Keratinocyte (primary cell): ENCODE measurements at regions not wholly inside any gene's neighbourhood (a gene's known extent, or its start where the extent isn't known, plus 50 kb on each side); places are given as distances from the start of the nearest gene placed in this dataset.

Experiments
- DNase-seq: peaks from one replicate; pipeline ENCODE4 v3.0.0-alpha.2; 2011; ENCODE audit warnings: low read depth, missing footprints, low spot score
- FAIRE-seq: peaks from 2 replicates; lab custom pipeline; 2011; peaks lifted over from hg19 to GRCh38; lab: Jason Lieb, UNC
- H2AFZ ChIP-seq: 2 replicates; pipeline ENCODE4 v1.6.0; 2012; ENCODE audit warnings: low read length, control low read depth, inconsistent platforms; ENCODE audit not compliant: control insufficient read depth
- H3K27ac ChIP-seq: 2 replicates; pipeline ENCODE4 v1.5.1; 2011; ENCODE audit warnings: low read length; ENCODE audit not compliant: control insufficient read depth, insufficient read depth
- H3K27me3 ChIP-seq: 3 replicates; pipeline ENCODE4 v1.6.0; 2011; ENCODE audit warnings: low read length; ENCODE audit not compliant: control insufficient read depth, insufficient read depth; ENCODE audit errors: extremely low read depth
- H3K36me3 ChIP-seq, 2 experiments: 2 replicates in 1 of 2; 3 replicates in 1 of 2; pipeline ENCODE4 v1.5.1; 2011; ENCODE audit warnings: low read length in 2 of 2, mild to moderate bottlenecking in 1 of 2; ENCODE audit not compliant: control insufficient read depth in 2 of 2, insufficient read depth in 2 of 2; ENCODE audit errors: extremely low read depth in 1 of 2
- H3K4me1 ChIP-seq: 3 replicates; pipeline ENCODE4 v1.5.1; 2011; ENCODE audit warnings: low read length; ENCODE audit not compliant: control insufficient read depth, insufficient read depth; ENCODE audit errors: extremely low read depth
- H3K4me2 ChIP-seq: 3 replicates; pipeline ENCODE4 v1.6.0; 2011; ENCODE audit warnings: low read depth, low read length; ENCODE audit not compliant: control insufficient read depth, insufficient read depth; ENCODE audit errors: extremely low read depth
- H3K4me3 ChIP-seq, 3 experiments: fragments of 200-600 bp in 1 of 3; sonication (generic) in 1 of 3; 2 replicates in 2 of 3; 3 replicates in 1 of 3; pipeline ENCODE4 v1.5.1; 2011 to 2016; ENCODE audit warnings: low read length in 3 of 3, mild to moderate bottlenecking in 3 of 3, control low read depth in 2 of 3, inconsistent platforms in 1 of 3, low read depth in 1 of 3, mixed read lengths in 1 of 3, mixed run types in 1 of 3, moderate library complexity in 1 of 3; ENCODE audit not compliant: control insufficient read depth in 2 of 3, insufficient read depth in 2 of 3; ENCODE audit errors: extremely low read depth in 1 of 3
- H3K79me2 ChIP-seq: 2 replicates; pipeline ENCODE4 v1.6.0; 2012; ENCODE audit warnings: low read length; ENCODE audit not compliant: control insufficient read depth, insufficient read depth
- H3K9ac ChIP-seq: 3 replicates; pipeline ENCODE4 v1.6.0; 2011; ENCODE audit warnings: low read length; ENCODE audit not compliant: control insufficient read depth, insufficient read depth; ENCODE audit errors: extremely low read depth
- H3K9me1 ChIP-seq: 3 replicates; pipeline ENCODE4 v1.6.0; 2011; ENCODE audit warnings: low read length; ENCODE audit not compliant: control insufficient read depth, insufficient read depth; ENCODE audit errors: extremely low read depth
- H3K9me3 ChIP-seq: 2 replicates; pipeline ENCODE4 v1.5.1; 2012; ENCODE audit warnings: low read depth, low read length; ENCODE audit not compliant: control insufficient read depth
- H4K20me1 ChIP-seq: 3 replicates; pipeline ENCODE4 v1.6.0; 2011; ENCODE audit warnings: low read length; ENCODE audit not compliant: control insufficient read depth, insufficient read depth; ENCODE audit errors: extremely low read depth
- CTCF ChIP-seq, 3 experiments: IDR thresholded peaks in 1 of 3; conservative IDR thresholded peaks in 1 of 3; optimal IDR thresholded peaks in 1 of 3; 2 replicates in 2 of 3; 3 replicates in 1 of 3; pipeline versions ENCODE3 to v1.5.1; 2011; ENCODE audit warnings: low read length in 3 of 3, mild to moderate bottlenecking in 3 of 3, moderate library complexity in 2 of 3, control low read depth in 1 of 3, inconsistent platforms in 1 of 3; ENCODE audit not compliant: insufficient read depth in 2 of 3; ENCODE audit errors: extremely low read depth in 1 of 3
- EZH2 ChIP-seq: IDR thresholded peaks from one replicate; pipeline ENCODE4 v1.6.1; 2012; ENCODE audit warnings: inconsistent platforms, mild to moderate bottlenecking, low read length, moderate library complexity
- dilution Hi-C: fragments of 300-500 bp; cut with MboI; formaldehyde crosslinking; loops from one replicate; pipeline ENCODE4 v1.7.0; 2020; ENCODE audit warnings: low sequenced_read_pairs; ENCODE audit not compliant: extremely low pct_ligation_motif_present

- no peaks in the 10 kb centered on the region for H3K9me1 ChIP-seq
- FAIRE-seq, result peak; percentile 9
- dilution Hi-C loops, result no loop called here
- TF ChIP-seq CTCF (optimal IDR thresholded peaks at IDR 0.05 in 1 of 3, IDR thresholded peaks at IDR 0.05 in 1 of 3, conservative IDR thresholded peaks at IDR 0.05 in 1 of 3; ENCODE audit: extremely low read depth in 1 of 3, insufficient read depth in 2 of 3, low read length in 3 of 3) (no peak), EZH2 (no peak)
- no peaks in the 10 kb centered on the region for H4K20me1 ChIP-seq
- no peak overlapping the region for H3K4me2 ChIP-seq
- peaks cover 60% of the 10 kb centered on the region for H3K4me1 ChIP-seq
- H3K79me2 ChIP-seq, result no peaks in the 10 kb centered on the region
- no peak overlapping the region for H3K4me3 ChIP-seq
- no peaks in the 10 kb centered on the region for H3K9me3 ChIP-seq
- H3K9ac ChIP-seq, result no peak overlapping the region
- DNase-seq, result no peak
- H2AFZ ChIP-seq, result no peak overlapping the region
- no peaks in the 10 kb centered on the region for H3K27me3 ChIP-seq
- no peak overlapping the region for H3K27ac ChIP-seq
- no peaks in the 10 kb centered on the region for H3K36me3 ChIP-seq
These were observed 404.8 kb downstream of the ARHGEF28 start for GRCh38 chr5:74030821-74031220.

GRCh38 chr5:74030371-74030770 lies 404.4 kb downstream of the ARHGEF28 start:
- FAIRE-seq (peak; percentile 23), DNase-seq (no peak)
- no peaks in the 10 kb centered on the region for H3K36me3 ChIP-seq
- no peak overlapping the region for H3K9ac ChIP-seq
- peaks cover 56% of the 10 kb centered on the region for H3K4me1 ChIP-seq
- H3K27me3 ChIP-seq, result no peaks in the 10 kb centered on the region
- dilution Hi-C loops, result no loop called here
- H3K79me2 ChIP-seq, result no peaks in the 10 kb centered on the region
- no peak overlapping the region for H3K27ac ChIP-seq
- H3K9me3 ChIP-seq, result no peaks in the 10 kb centered on the region
- no peak overlapping the region for H3K4me3 ChIP-seq
- no peaks in the 10 kb centered on the region for H4K20me1 ChIP-seq
- TF ChIP-seq CTCF (optimal IDR thresholded peaks at IDR 0.05 in 1 of 3, IDR thresholded peaks at IDR 0.05 in 1 of 3, conservative IDR thresholded peaks at IDR 0.05 in 1 of 3; ENCODE audit: extremely low read depth in 1 of 3, insufficient read depth in 2 of 3, low read length in 3 of 3) (no peak), EZH2 (no peak)
- no peak overlapping the region for H3K4me2 ChIP-seq
- H3K9me1 ChIP-seq, result no peaks in the 10 kb centered on the region
- no peak overlapping the region for H2AFZ ChIP-seq
